Neural cell (in vitro differentiated cells): ENCODE measurements at regions not wholly inside any gene's neighbourhood (a gene's known extent, or its start where the extent isn't known, plus 50 kb on each side); places are given as distances from the start of the nearest gene placed in this dataset.

Source experiments
- H2AFZ ChIP-seq: fragments of 200-600, 300-800 bp; sonication (generic), shearing (Covaris generic); 2 replicates; pipeline ENCODE4 v1.6.0; 2014; ENCODE audit warnings: low read depth, mild to moderate bottlenecking, antibody characterized with exemption, low read length, moderate library complexity
- H3F3A ChIP-seq: fragments of 200-600 bp; shearing (Covaris generic); 2 replicates; pipeline ENCODE4 v1.6.1; 2016; ENCODE audit warnings: mild to moderate bottlenecking, moderate library complexity, mixed read lengths, antibody characterized with exemption, low read length; ENCODE audit not compliant: insufficient read depth, poor library complexity, severe bottlenecking
- H3K27ac ChIP-seq: fragments of 200-600, 300-800 bp; sonication (generic), shearing (Covaris generic); 2 replicates; pipeline ENCODE4 v1.5.1; 2014; ENCODE audit warnings: mild to moderate bottlenecking, low read length, moderate library complexity
- H3K27me3 ChIP-seq: fragments of 300-800, 200-600 bp; sonication (generic), shearing (Covaris generic); 2 replicates; pipeline ENCODE4 v1.6.0; 2014; ENCODE audit warnings: mild to moderate bottlenecking, low read depth, low read length, moderate library complexity; ENCODE audit not compliant: insufficient read depth
- H3K36me3 ChIP-seq: fragments of 300-800, 200-600 bp; sonication (generic), shearing (Covaris generic); 2 replicates; pipeline ENCODE4 v1.5.1; 2014; ENCODE audit warnings: mild to moderate bottlenecking, antibody characterized with exemption, low read length, moderate library complexity; ENCODE audit not compliant: insufficient read depth
- H3K4me2 ChIP-seq: fragments of 300-800, 200-600 bp; sonication (generic), shearing (Covaris generic); 2 replicates; pipeline ENCODE4 v1.6.0; 2014; ENCODE audit warnings: mild to moderate bottlenecking, low read length
- H3K4me3 ChIP-seq: fragments of 300-800, 200-600 bp; sonication (generic), shearing (Covaris generic); 2 replicates; pipeline ENCODE4 v1.5.1; 2014; ENCODE audit warnings: mild to moderate bottlenecking, low read length, moderate library complexity
- H3K79me2 ChIP-seq: fragments of 200-600 bp; shearing (Covaris generic); replicated peaks from 2 replicates; pipeline ENCODE4 v1.6.0; 2014; ENCODE audit warnings: mild to moderate bottlenecking, low read length, moderate library complexity; ENCODE audit not compliant: insufficient read depth
- H3K9ac ChIP-seq: fragments of 300-800, 200-600 bp; sonication (generic), shearing (Covaris generic); 2 replicates; pipeline ENCODE4 v1.6.1; 2016; ENCODE audit warnings: mild to moderate bottlenecking, low read length, mixed read lengths
- H3K9me2 ChIP-seq: fragments of 200-600 bp; shearing (Covaris generic); 2 replicates; pipeline ENCODE4 v1.6.1; 2016; ENCODE audit warnings: mild to moderate bottlenecking, low read length, mixed read lengths; ENCODE audit not compliant: insufficient read depth
- H3K9me3 ChIP-seq: fragments of 200-600, 300-800 bp; sonication (generic), shearing (Covaris generic); 2 replicates; pipeline ENCODE4 v1.6.1; 2016; ENCODE audit warnings: mild to moderate bottlenecking, mixed run types, low read length, moderate library complexity, mixed read lengths
- H4K20me1 ChIP-seq: fragments of 200-600 bp; shearing (Covaris generic); 2 replicates; pipeline ENCODE4 v1.6.1; 2016; ENCODE audit warnings: mild to moderate bottlenecking, mixed run types; ENCODE audit not compliant: insufficient read depth
- EP300 ChIP-seq: fragments of 450-650 bp; conservative IDR thresholded peaks from 2 replicates; pipeline ENCODE4 v1.6.1; 2014; ENCODE audit warnings: antibody characterized with exemption, mild to moderate bottlenecking, moderate library complexity; ENCODE audit not compliant: poor library complexity, severe bottlenecking
- EZH2 ChIP-seq: fragments of 200-600, 300-800 bp; shearing (Covaris generic), sonication (generic); IDR thresholded peaks from 2 replicates; pipeline ENCODE4 v1.6.1; 2014; ENCODE audit warnings: antibody characterized with exemption, low read length, borderline replicate concordance, mild to moderate bottlenecking; ENCODE audit not compliant: insufficient read depth, poor library complexity, severe bottlenecking
- MXI1 ChIP-seq: fragments of 450-650 bp; conservative IDR thresholded peaks from 2 replicates; pipeline ENCODE4 v1.6.1; 2014; ENCODE audit warnings: antibody characterized with exemption, mild to moderate bottlenecking; ENCODE audit not compliant: poor library complexity, severe bottlenecking
- POLR2AphosphoS5 ChIP-seq: IDR thresholded peaks from 2 replicates; pipeline ENCODE4 v1.6.1; 2012
- RAD21 ChIP-seq: fragments of 450-650 bp; conservative IDR thresholded peaks from 2 replicates; pipeline ENCODE4 v1.6.1; 2014; ENCODE audit warnings: antibody characterized with exemption, mild to moderate bottlenecking, moderate library complexity
- SMC3 ChIP-seq: fragments of 450-650 bp; conservative IDR thresholded peaks from 2 replicates; pipeline ENCODE4 v1.6.1; 2014; ENCODE audit warnings: antibody characterized with exemption, mild to moderate bottlenecking, moderate library complexity; ENCODE audit not compliant: poor library complexity
- TAF1 ChIP-seq: IDR thresholded peaks from 2 replicates; pipeline ENCODE4 v1.6.1; 2012; ENCODE audit warnings: low read depth
- TF ChIP-seq, protein P1 (sequence below): IDR thresholded peaks from 2 replicates; pipeline ENCODE4 v1.6.1; 2012; ENCODE audit warnings: borderline replicate concordance
- TF ChIP-seq, protein P2 (sequence below): fragments of 450-650 bp; IDR thresholded peaks from 2 replicates; pipeline ENCODE4 v1.5.1; 2014; ENCODE audit warnings: antibody characterized with exemption, mild to moderate bottlenecking, moderate library complexity; ENCODE audit not compliant: poor library complexity, severe bottlenecking

DNA sequence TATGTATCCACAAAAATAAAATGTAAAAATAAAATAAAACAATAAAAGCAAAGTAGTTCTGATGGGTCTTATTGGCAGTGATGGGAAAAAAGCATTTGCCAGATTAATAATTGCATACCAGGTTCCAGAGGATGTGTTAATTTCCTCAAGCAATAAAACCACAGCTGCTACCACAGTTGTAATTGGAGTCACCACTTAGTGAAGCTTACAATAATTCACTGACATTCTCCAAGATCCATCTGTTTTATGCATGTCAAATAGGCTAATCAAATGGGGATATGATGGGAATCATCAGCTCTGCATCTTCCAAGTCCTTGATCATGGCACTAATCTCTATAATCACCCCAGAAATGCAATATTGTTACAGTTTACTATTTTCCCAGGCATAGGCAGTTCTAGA is 123.5 kb upstream of the EMCN start:
- H2AFZ ChIP-seq, result no peak overlapping the region
- no peaks in the 10 kb centered on the region for H4K20me1 ChIP-seq
- H3K4me3 ChIP-seq, result no peak overlapping the region
- no peaks in the 10 kb centered on the region for H3K36me3 ChIP-seq
- no peak overlapping the region for H3K9ac ChIP-seq
- no peaks in the 10 kb centered on the region for H3K27me3 ChIP-seq
- TF ChIP-seq EP300 (no peak), POLR2AphosphoS5 (no peak), MXI1 (no peak), RAD21 (no peak), SMC3 (no peak), EZH2 (no peak), TAF1 (no peak)
- TF ChIP-seq, protein P1, sequence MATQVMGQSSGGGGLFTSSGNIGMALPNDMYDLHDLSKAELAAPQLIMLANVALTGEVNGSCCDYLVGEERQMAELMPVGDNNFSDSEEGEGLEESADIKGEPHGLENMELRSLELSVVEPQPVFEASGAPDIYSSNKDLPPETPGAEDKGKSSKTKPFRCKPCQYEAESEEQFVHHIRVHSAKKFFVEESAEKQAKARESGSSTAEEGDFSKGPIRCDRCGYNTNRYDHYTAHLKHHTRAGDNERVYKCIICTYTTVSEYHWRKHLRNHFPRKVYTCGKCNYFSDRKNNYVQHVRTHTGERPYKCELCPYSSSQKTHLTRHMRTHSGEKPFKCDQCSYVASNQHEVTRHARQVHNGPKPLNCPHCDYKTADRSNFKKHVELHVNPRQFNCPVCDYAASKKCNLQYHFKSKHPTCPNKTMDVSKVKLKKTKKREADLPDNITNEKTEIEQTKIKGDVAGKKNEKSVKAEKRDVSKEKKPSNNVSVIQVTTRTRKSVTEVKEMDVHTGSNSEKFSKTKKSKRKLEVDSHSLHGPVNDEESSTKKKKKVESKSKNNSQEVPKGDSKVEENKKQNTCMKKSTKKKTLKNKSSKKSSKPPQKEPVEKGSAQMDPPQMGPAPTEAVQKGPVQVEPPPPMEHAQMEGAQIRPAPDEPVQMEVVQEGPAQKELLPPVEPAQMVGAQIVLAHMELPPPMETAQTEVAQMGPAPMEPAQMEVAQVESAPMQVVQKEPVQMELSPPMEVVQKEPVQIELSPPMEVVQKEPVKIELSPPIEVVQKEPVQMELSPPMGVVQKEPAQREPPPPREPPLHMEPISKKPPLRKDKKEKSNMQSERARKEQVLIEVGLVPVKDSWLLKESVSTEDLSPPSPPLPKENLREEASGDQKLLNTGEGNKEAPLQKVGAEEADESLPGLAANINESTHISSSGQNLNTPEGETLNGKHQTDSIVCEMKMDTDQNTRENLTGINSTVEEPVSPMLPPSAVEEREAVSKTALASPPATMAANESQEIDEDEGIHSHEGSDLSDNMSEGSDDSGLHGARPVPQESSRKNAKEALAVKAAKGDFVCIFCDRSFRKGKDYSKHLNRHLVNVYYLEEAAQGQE, result no peak
- no peaks in the 10 kb centered on the region for H3K9me2 ChIP-seq
- H3K27ac ChIP-seq, result no peak overlapping the region
- no peaks in the 10 kb centered on the region for H3K9me3 ChIP-seq
- H3F3A ChIP-seq, result no peaks in the 10 kb centered on the region
- H3K4me2 ChIP-seq, result no peak overlapping the region
- H3K79me2 ChIP-seq, result no peaks in the 10 kb centered on the region

DNA sequence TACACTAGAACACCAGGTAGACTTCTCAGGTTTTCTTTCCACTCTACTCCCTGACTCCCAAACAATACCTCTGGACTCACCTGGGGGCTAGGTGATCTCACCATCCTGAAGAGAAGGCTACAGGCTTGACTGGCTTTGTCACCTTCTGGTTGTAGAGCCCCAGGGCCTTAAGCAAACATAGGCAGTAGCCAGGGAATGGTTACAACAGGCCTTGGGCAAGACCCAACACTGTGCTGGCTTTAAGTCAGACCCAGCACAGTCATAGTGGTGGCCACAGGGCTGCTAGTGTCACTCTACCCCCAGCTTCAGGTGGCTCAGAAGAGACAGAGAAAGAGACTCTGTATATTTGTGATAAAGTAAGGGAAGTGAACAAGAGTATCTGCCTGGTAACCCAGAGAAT is 118.1 kb upstream of the EMCN start:
- H3K27ac ChIP-seq, result no peak overlapping the region
- TF ChIP-seq SMC3 (no peak), MXI1 (no peak), EZH2 (no peak), POLR2AphosphoS5 (no peak), RAD21 (no peak), EP300 (no peak), TAF1 (no peak)
- TF ChIP-seq, protein P1, result no peak
- TF ChIP-seq, protein P2, sequence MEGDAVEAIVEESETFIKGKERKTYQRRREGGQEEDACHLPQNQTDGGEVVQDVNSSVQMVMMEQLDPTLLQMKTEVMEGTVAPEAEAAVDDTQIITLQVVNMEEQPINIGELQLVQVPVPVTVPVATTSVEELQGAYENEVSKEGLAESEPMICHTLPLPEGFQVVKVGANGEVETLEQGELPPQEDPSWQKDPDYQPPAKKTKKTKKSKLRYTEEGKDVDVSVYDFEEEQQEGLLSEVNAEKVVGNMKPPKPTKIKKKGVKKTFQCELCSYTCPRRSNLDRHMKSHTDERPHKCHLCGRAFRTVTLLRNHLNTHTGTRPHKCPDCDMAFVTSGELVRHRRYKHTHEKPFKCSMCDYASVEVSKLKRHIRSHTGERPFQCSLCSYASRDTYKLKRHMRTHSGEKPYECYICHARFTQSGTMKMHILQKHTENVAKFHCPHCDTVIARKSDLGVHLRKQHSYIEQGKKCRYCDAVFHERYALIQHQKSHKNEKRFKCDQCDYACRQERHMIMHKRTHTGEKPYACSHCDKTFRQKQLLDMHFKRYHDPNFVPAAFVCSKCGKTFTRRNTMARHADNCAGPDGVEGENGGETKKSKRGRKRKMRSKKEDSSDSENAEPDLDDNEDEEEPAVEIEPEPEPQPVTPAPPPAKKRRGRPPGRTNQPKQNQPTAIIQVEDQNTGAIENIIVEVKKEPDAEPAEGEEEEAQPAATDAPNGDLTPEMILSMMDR, result no peak
- H3K9me2 ChIP-seq, result no peaks in the 10 kb centered on the region
- no peaks in the 10 kb centered on the region for H3K27me3 ChIP-seq
- H3F3A ChIP-seq, result no peaks in the 10 kb centered on the region
- H3K9me3 ChIP-seq, result no peaks in the 10 kb centered on the region
- H3K4me3 ChIP-seq, result no peak overlapping the region
- H3K9ac ChIP-seq, result no peak overlapping the region
- H2AFZ ChIP-seq, result no peak overlapping the region
- no peaks in the 10 kb centered on the region for H4K20me1 ChIP-seq
- H3K79me2 ChIP-seq, result no peaks in the 10 kb centered on the region
- H3K4me2 ChIP-seq, result no peak overlapping the region
- no peaks in the 10 kb centered on the region for H3K36me3 ChIP-seq
